GM18517 (cell line): ENCODE measurements at regions not wholly inside any gene's neighbourhood (a gene's known extent, or its start where the extent isn't known, plus 50 kb on each side); places are given as distances from the start of the nearest gene placed in this dataset.
"Not testable (repeated sequence)": the region's sequence is repeated elsewhere in the genome, so short reads cannot be mapped to it uniquely, and the experiment has no call there.

Experiments
- ATAC-seq: cut with Tn5 transposase; IDR thresholded peaks from one replicate; pipeline ENCODE4 v1.9.1; 2021; ENCODE audit warnings: mild to moderate bottlenecking, moderate library complexity; ENCODE audit not compliant: unreplicated experiment

GRCh38 chr2:111551428-111551827, 332.6 kb downstream of the ANAPC1 start:
- ATAC-seq, result not testable (repeated sequence)

- not testable (repeated sequence) for ATAC-seq
Measured at GRCh38 chr2:111552625-111553024, 331.4 kb downstream of the ANAPC1 start.

- ATAC-seq, result not testable (repeated sequence)
Measured at GRCh38 chr2:111559301-111559700, 324.7 kb downstream of the ANAPC1 start.

GRCh38 chr2:111559814-111560213, 324.2 kb downstream of the ANAPC1 start:
- ATAC-seq, result not testable (repeated sequence)

- not testable (repeated sequence) for ATAC-seq
Measured at GRCh38 chr2:111566068-111566467, 317.9 kb downstream of the ANAPC1 start.

- ATAC-seq, result not testable (repeated sequence)
Measured at GRCh38 chr2:111567233-111567632, 316.8 kb downstream of the ANAPC1 start.

GRCh38 chr2:111569356-111570199, 314.4 kb downstream of the ANAPC1 start:
- not testable (repeated sequence) for ATAC-seq

GRCh38 chr2:111570300-111571114, 313.5 kb downstream of the ANAPC1 start:
- ATAC-seq, result not testable (repeated sequence)

- not testable (repeated sequence) for ATAC-seq
Measured at GRCh38 chr2:111574803-111575202, 309.2 kb downstream of the ANAPC1 start.

- ATAC-seq, result not testable (repeated sequence)
Measured at GRCh38 chr2:111577154-111577885, 306.7 kb downstream of the ANAPC1 start.

GRCh38 chr2:111579500-111580134, 304.4 kb downstream of the ANAPC1 start:
- ATAC-seq, result not testable (repeated sequence)

- not testable (repeated sequence) for ATAC-seq
Measured at GRCh38 chr2:111580616-111581015, 303.4 kb downstream of the ANAPC1 start.

GRCh38 chr2:111582090-111582489, 301.9 kb downstream of the ANAPC1 start:
- ATAC-seq, result not testable (repeated sequence)

GRCh38 chr2:111583480-111583879, 300.5 kb downstream of the ANAPC1 start:
- not testable (repeated sequence) for ATAC-seq

- not testable (repeated sequence) for ATAC-seq
Measured at GRCh38 chr2:111584540-111584939, 299.5 kb downstream of the ANAPC1 start.

- not testable (repeated sequence) for ATAC-seq
Measured at GRCh38 chr2:111584950-111585349, 299.0 kb downstream of the ANAPC1 start.

GRCh38 chr2:111586014-111586413, 298.0 kb downstream of the ANAPC1 start:
- ATAC-seq, result not testable (repeated sequence)

GRCh38 chr2:111595072-111595471, 288.9 kb downstream of the ANAPC1 start:
- not testable (repeated sequence) for ATAC-seq

- not testable (repeated sequence) for ATAC-seq
Measured at GRCh38 chr2:111596808-111597705, 286.9 kb downstream of the ANAPC1 start.
